SK-N-SH treated with all-trans-retinoic acid at 6 μM for 48 hours (cell line): ENCODE measurements at regions not wholly inside any gene's neighbourhood (a gene's known extent, or its start where the extent isn't known, plus 50 kb on each side); places are given as distances from the start of the nearest gene placed in this dataset.

ENCODE experiments used
- ATAC-seq: fragments of 200-7000 bp; cut with Tn5 transposase; 3 replicates; pipeline ENCODE4 v1.9.1; 2020; ENCODE audit warnings: mild to moderate bottlenecking, moderate library complexity
- ARNTL ChIP-seq: fragments of 450-650 bp; formaldehyde crosslinking; IDR thresholded peaks from 2 replicates; pipeline ENCODE4 v1.5.0; 2020; ENCODE audit warnings: low read depth, mild to moderate bottlenecking, moderate library complexity, borderline replicate concordance
- BACH2 ChIP-seq: fragments of 250-450 bp; sonication (Bioruptor Pico); IDR thresholded peaks from 2 replicates; pipeline ENCODE4 v1.9.0; 2021; ENCODE audit warnings: mild to moderate bottlenecking, borderline replicate concordance
- CSDC2 ChIP-seq: fragments of 250-450 bp; sonication (Bioruptor Pico); IDR thresholded peaks from 2 replicates; pipeline ENCODE4 v1.5.0; 2020; ENCODE audit warnings: mild to moderate bottlenecking, moderate library complexity
- ESRRG ChIP-seq: fragments of 250-450 bp; sonication (Bioruptor Pico); IDR thresholded peaks from 2 replicates; pipeline ENCODE4 v1.6.1; 2021; ENCODE audit warnings: mild to moderate bottlenecking
- GLIS3 ChIP-seq: fragments of 250-450 bp; sonication (Bioruptor Pico); IDR thresholded peaks from 2 replicates; pipeline ENCODE4 v1.5.0; 2020; ENCODE audit warnings: mild to moderate bottlenecking, moderate library complexity
- ISL1 ChIP-seq: fragments of 250-450 bp; sonication (Bioruptor Pico); IDR thresholded peaks from 2 replicates; pipeline ENCODE4 v2.1.2; 2022; ENCODE audit warnings: mild to moderate bottlenecking, moderate library complexity
- OSR1 ChIP-seq: fragments of 250-450 bp; sonication (Bioruptor Pico); IDR thresholded peaks from 2 replicates; pipeline ENCODE4 v1.8.0; 2022; ENCODE audit warnings: moderate library complexity, mild to moderate bottlenecking, inconsistent platforms
- PPARA ChIP-seq: fragments of 250-450 bp; sonication (Bioruptor Pico); IDR thresholded peaks from 2 replicates; pipeline ENCODE4 v1.5.0; 2020; ENCODE audit warnings: mild to moderate bottlenecking, borderline replicate concordance
- RARB ChIP-seq: fragments of 250-450 bp; sonication (Bioruptor Pico); IDR thresholded peaks from 2 replicates; pipeline ENCODE4 v1.8.0; 2021; ENCODE audit warnings: mild to moderate bottlenecking, moderate library complexity
- SNAI2 ChIP-seq: fragments of 250-450 bp; sonication (Bioruptor Pico); IDR thresholded peaks from 2 replicates; pipeline ENCODE4 v1.5.0; 2020; ENCODE audit warnings: mild to moderate bottlenecking, moderate library complexity
- TCF4 ChIP-seq: fragments of 250-450 bp; sonication (Bioruptor Pico); IDR thresholded peaks from 2 replicates; pipeline ENCODE4 v1.8.0; 2021; ENCODE audit warnings: mild to moderate bottlenecking, moderate library complexity, borderline replicate concordance
- ZC3H10 ChIP-seq: fragments of 250-450 bp; sonication (Bioruptor Pico); IDR thresholded peaks from 2 replicates; pipeline ENCODE4 v1.5.1; 2021; ENCODE audit warnings: mild to moderate bottlenecking, moderate library complexity
- ZFP3 ChIP-seq: fragments of 250-450 bp; sonication (Bioruptor Pico); IDR thresholded peaks from 2 replicates; pipeline ENCODE4 v1.5.0; 2020; ENCODE audit warnings: mild to moderate bottlenecking, moderate library complexity
- ZFP30 ChIP-seq: fragments of 450-650 bp; formaldehyde crosslinking; IDR thresholded peaks from 2 replicates; pipeline ENCODE4 v1.5.0; 2022; ENCODE audit warnings: mild to moderate bottlenecking, moderate library complexity
- ZNF70 ChIP-seq: fragments of 450-650 bp; formaldehyde crosslinking; IDR thresholded peaks from 2 replicates; pipeline ENCODE4 v1.5.0; 2020; ENCODE audit warnings: mild to moderate bottlenecking, moderate library complexity
- ZNF8 ChIP-seq: fragments of 450-650 bp; formaldehyde crosslinking; IDR thresholded peaks from 2 replicates; pipeline ENCODE4 v1.5.0; 2020; ENCODE audit warnings: mild to moderate bottlenecking, moderate library complexity
- TF ChIP-seq, protein P1 (sequence below): fragments of 250-450 bp; sonication (Bioruptor Pico); IDR thresholded peaks from 2 replicates; pipeline ENCODE4 v1.8.0; 2021; ENCODE audit warnings: low read depth, mild to moderate bottlenecking, moderate library complexity, borderline replicate concordance
- TF ChIP-seq, protein P2 (sequence below): fragments of 250-450 bp; sonication (Bioruptor Pico); IDR thresholded peaks from 2 replicates; pipeline ENCODE4 v1.8.0; 2020; ENCODE audit warnings: mild to moderate bottlenecking, moderate library complexity, borderline replicate concordance
- TF ChIP-seq, protein P3 (sequence below): fragments of 250-450 bp; sonication (Bioruptor Pico); IDR thresholded peaks from 2 replicates; pipeline ENCODE4 v1.5.1; 2020; ENCODE audit warnings: low read depth, mild to moderate bottlenecking, moderate library complexity
- TF ChIP-seq, protein P4 (sequence below): fragments of 250-450 bp; sonication (Bioruptor Pico); IDR thresholded peaks from 2 replicates; pipeline ENCODE4 v1.5.0; 2020; ENCODE audit warnings: mild to moderate bottlenecking, moderate library complexity

DNA sequence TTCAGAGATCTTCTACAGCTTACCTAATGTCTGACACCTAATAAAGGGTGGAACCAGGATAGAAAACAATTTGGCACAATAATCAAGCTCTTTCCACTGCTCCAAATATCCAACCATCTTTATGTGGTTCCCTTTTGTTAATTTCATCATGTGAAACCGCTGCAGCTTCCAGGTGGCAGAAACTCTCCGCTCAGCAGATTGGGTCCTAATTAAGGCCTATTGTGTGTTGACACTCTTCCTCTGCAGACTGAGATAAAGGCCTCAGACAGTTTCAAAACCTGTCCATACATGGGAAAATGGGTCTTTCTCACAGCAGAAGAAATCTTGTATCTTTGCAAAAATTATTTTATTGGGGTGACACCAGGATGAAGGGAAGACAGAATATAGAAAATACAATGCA lies 1002.4 kb upstream of the SEMA6D start:
- TF ChIP-seq, protein P1, sequence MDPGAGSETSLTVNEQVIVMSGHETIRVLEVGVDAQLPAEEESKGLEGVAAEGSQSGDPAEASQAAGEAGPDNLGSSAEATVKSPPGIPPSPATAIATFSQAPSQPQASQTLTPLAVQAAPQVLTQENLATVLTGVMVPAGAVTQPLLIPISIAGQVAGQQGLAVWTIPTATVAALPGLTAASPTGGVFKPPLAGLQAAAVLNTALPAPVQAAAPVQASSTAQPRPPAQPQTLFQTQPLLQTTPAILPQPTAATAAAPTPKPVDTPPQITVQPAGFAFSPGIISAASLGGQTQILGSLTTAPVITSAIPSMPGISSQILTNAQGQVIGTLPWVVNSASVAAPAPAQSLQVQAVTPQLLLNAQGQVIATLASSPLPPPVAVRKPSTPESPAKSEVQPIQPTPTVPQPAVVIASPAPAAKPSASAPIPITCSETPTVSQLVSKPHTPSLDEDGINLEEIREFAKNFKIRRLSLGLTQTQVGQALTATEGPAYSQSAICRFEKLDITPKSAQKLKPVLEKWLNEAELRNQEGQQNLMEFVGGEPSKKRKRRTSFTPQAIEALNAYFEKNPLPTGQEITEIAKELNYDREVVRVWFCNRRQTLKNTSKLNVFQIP (CRISPR knock-in tag) = no peak
- TF ChIP-seq CSDC2 (no peak), ARNTL (CRISPR knock-in tag) (no peak), TCF4 (no peak), ZNF8 (CRISPR knock-in tag) (no peak), SNAI2 (CRISPR knock-in tag) (no peak), OSR1 (CRISPR knock-in tag) (no peak), ZFP3 (no peak), ESRRG (no peak), PPARA (CRISPR knock-in tag) (no peak), RARB (CRISPR knock-in tag) (no peak), ZNF70 (no peak)
- TF ChIP-seq, protein P2, sequence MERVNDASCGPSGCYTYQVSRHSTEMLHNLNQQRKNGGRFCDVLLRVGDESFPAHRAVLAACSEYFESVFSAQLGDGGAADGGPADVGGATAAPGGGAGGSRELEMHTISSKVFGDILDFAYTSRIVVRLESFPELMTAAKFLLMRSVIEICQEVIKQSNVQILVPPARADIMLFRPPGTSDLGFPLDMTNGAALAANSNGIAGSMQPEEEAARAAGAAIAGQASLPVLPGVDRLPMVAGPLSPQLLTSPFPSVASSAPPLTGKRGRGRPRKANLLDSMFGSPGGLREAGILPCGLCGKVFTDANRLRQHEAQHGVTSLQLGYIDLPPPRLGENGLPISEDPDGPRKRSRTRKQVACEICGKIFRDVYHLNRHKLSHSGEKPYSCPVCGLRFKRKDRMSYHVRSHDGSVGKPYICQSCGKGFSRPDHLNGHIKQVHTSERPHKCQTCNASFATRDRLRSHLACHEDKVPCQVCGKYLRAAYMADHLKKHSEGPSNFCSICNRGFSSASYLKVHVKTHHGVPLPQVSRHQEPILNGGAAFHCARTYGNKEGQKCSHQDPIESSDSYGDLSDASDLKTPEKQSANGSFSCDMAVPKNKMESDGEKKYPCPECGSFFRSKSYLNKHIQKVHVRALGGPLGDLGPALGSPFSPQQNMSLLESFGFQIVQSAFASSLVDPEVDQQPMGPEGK (CRISPR knock-in tag) = no peak
- TF ChIP-seq, protein P3, sequence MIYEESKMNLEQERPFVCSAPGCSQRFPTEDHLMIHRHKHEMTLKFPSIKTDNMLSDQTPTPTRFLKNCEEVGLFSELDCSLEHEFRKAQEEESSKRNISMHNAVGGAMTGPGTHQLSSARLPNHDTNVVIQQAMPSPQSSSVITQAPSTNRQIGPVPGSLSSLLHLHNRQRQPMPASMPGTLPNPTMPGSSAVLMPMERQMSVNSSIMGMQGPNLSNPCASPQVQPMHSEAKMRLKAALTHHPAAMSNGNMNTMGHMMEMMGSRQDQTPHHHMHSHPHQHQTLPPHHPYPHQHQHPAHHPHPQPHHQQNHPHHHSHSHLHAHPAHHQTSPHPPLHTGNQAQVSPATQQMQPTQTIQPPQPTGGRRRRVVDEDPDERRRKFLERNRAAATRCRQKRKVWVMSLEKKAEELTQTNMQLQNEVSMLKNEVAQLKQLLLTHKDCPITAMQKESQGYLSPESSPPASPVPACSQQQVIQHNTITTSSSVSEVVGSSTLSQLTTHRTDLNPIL (CRISPR knock-in tag) = no peak
- TF ChIP-seq, protein P4, sequence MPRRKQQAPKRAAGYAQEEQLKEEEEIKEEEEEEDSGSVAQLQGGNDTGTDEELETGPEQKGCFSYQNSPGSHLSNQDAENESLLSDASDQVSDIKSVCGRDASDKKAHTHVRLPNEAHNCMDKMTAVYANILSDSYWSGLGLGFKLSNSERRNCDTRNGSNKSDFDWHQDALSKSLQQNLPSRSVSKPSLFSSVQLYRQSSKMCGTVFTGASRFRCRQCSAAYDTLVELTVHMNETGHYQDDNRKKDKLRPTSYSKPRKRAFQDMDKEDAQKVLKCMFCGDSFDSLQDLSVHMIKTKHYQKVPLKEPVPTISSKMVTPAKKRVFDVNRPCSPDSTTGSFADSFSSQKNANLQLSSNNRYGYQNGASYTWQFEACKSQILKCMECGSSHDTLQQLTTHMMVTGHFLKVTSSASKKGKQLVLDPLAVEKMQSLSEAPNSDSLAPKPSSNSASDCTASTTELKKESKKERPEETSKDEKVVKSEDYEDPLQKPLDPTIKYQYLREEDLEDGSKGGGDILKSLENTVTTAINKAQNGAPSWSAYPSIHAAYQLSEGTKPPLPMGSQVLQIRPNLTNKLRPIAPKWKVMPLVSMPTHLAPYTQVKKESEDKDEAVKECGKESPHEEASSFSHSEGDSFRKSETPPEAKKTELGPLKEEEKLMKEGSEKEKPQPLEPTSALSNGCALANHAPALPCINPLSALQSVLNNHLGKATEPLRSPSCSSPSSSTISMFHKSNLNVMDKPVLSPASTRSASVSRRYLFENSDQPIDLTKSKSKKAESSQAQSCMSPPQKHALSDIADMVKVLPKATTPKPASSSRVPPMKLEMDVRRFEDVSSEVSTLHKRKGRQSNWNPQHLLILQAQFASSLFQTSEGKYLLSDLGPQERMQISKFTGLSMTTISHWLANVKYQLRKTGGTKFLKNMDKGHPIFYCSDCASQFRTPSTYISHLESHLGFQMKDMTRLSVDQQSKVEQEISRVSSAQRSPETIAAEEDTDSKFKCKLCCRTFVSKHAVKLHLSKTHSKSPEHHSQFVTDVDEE (CRISPR knock-in tag) = no peak
- TF ChIP-seq, all 23 proteins: peak for 0
- ATAC-seq = no peak

DNA sequence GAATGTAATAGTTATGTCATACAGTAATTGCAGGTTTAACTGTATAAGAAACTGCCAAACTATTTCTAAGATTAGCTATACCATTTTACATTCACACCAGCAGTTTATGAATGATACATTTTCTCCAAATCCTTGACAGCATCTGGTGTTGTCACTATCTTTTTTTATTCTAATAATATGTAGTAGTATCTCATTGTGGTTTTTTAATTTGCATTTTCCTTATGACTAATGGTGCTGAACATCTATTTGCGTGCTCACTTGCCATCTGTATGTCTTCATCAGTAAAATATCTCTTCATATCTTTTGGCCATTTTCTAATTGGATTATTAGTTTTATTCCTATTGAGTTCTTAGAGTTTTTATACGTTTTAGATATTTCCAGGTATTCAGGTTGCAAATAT lies 994.0 kb upstream of the SEMA6D start:
- TF ChIP-seq ZFP30 (CRISPR knock-in tag) = no peak
- TF ChIP-seq, all 23 proteins: peak for 0
- no peak for ATAC-seq

DNA sequence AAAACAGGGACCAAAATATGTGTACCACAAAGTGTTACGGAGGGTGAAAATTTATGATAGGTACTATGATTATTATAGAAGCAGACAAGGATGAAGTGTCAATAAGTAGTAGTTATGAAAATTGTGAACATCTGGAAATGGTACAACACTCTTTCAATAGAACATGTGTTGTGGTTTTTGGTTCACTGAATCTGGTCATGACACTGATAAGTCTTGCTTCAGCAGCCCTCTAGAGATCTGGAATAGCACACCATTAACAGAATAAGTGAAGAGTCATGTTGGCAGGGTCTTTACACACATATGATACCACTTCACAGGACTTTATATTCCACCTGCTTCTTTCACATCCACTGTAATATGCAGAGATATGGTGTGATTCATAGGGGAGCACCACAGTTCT lies 985.2 kb upstream of the SEMA6D start:
- no peak for TF ChIP-seq ZNF8 (CRISPR knock-in tag)
- TF ChIP-seq, all 23 proteins: peak for 0
- no peak for ATAC-seq

DNA sequence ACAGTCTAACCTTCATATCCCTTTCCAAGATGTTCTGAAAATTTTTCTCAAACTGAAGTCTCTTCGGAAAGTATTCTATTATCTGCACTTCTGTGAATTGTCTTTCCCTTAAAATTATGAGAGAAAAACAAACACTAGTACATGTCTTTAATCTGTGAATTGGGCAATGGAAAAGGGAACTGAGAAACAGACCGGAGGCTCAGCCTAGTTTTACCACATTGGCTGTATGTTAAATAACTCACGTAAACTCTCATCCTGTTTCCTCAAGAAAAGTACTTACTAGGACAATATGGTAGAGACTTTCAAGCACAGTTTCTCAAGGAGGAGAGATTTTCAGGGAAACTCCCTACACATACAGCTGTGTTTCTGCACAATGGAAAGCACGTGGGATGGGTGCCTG lies 982.2 kb upstream of the SEMA6D start:
- TF ChIP-seq, protein P4 (CRISPR knock-in tag) = no peak
- TF ChIP-seq GLIS3 (CRISPR knock-in tag) (no peak), ARNTL (CRISPR knock-in tag) (no peak), TCF4 (no peak), SNAI2 (CRISPR knock-in tag) (no peak), ZC3H10 (CRISPR knock-in tag) (no peak), ZNF8 (CRISPR knock-in tag) (no peak), BACH2 (no peak), CSDC2 (no peak), PPARA (CRISPR knock-in tag) (no peak), ISL1 (CRISPR knock-in tag) (no peak)
- TF ChIP-seq, all 23 proteins: peak for 0
- ATAC-seq = no peak
